ENCODE measurements at regions not wholly inside any gene's neighbourhood (a gene's known extent, or its start where the extent isn't known, plus 50 kb on each side); places are given as distances from the start of the nearest gene placed in this dataset.
"Not testable (repeated sequence)": the region's sequence is repeated elsewhere in the genome, so short reads cannot be mapped to it uniquely, and the experiment has no call there.

DNA sequence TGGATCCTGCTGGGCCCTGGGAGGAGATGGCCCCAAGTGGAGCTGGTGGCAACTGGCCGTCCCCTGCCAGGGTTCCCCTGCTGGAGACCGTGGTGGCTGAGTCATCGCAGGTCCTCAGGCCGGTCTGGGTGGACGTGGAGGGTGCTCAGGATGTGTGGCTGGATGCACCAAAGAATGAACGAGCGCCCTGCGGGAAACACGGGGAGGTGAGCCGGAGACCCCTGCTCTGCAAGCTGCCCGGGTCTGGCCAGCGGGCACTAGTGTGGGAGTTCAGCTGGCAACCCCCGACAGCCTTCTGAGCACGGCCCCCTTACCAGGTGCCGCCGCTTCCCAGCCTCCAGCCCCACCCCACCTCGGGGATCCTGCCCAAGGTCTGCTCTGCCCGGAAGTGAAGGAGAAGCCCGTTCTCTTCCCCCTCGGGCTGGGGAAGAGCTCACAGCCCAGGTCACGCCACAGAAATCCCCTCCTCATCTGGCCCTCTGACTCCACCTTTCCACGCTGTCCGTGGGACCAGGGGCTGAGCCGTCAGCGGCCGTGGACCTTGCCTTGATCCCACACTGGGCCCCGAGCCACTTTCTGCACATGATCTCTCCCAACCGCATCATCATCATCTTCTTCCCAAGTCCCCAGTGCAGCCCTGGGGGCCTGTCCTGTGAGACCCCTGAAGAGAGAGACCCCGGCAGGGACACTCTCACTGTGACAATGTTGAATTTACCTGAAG, 165.5 kb downstream of the KIF26A start:
- no peak for DNase-seq (ENCODE audit: low read depth in 2 of 3, low spot score in 1 of 3)

DNA sequence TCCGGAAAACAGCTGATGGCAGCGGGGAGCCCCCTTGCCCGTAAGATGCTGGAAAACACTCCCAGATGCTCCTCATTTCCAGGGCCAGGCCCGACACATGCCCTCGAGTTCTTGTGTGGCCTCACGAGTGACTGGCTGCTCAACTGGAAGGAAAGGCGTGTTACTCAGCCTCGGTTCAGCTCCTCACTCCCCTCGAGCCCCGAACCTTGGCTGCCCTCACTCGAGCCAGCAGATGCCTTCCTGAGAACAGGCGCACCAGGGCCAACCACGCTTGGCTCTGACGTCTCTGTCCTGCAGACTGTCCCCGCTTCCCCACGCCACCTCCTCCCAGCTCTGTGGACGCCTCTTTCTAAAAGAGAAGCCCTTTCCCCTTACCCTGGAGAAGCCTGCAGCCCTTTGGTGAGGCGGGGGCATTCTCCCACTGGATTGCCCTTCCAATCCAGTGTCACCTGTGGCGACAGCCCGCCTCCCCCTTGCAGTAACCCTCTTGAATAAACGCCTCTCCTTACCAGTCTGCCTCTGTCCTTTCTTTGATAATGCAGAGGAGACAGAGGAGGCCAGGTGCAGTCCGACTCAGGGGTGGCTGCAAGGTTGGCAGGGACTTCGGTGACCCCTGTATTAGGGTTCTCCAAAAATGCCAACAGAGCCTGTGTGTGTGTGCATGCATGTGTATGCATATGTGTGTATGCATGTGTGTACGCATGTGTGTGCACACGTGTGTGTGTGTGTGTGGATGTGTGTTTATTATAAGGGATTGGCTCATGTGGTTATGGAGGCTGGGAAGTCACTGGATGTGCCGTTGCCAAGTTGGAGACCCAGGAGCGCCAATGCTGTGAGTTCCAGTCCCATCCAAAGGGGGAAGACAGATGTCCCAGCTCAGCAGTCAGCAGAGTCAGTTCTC, 166.3 kb downstream of the KIF26A start:
- DNase-seq (ENCODE audit: low read depth in 2 of 3, low spot score in 1 of 3), result no peak

DNA sequence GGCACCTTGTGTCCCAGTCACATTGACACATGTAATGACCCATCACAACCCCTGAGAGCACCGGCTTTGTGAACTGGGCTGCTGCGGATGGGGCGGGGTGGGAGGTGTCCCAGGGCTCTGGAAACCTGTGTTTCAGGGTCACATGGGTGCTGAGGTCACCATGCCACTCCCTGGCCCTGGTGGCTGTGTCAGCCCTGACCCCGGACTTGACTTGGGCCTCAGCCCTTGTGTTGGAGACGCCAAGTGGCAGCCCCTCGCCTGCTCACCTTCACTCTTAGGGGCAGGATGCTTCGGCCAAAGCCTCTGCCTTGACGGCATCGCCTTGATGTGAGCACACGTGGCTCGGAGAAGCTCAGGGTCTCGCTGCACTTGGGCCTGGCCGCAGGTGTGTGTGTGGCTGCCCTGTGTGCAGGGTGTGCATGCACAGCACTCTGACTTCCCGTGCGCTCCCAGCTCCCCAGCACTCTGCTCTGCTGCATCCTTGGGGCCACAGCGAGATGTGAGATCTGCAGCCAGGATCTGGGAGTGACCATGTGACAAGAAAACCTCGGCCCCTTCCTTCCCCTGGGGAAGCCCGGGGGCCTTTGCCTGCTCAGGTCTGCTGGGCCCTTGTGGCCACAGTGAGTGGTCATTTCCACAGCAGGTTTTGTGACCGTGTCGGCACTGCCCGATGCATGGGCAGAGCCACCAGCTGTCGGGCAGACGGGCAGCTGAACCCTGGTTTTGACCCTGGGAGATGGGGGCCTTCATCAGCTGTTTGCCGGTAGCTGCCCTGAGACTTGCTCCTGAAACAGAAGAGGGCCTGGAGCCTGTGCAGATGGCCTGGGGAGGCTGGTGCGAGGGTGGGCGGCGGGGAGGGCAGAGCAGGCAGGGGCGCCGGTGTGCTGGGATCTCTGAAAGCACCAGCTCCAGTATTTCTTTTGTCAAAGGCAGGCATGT, 167.4 kb downstream of the KIF26A start:
- no peak for DNase-seq (ENCODE audit: low read depth in 2 of 3, low spot score in 1 of 3)

DNA sequence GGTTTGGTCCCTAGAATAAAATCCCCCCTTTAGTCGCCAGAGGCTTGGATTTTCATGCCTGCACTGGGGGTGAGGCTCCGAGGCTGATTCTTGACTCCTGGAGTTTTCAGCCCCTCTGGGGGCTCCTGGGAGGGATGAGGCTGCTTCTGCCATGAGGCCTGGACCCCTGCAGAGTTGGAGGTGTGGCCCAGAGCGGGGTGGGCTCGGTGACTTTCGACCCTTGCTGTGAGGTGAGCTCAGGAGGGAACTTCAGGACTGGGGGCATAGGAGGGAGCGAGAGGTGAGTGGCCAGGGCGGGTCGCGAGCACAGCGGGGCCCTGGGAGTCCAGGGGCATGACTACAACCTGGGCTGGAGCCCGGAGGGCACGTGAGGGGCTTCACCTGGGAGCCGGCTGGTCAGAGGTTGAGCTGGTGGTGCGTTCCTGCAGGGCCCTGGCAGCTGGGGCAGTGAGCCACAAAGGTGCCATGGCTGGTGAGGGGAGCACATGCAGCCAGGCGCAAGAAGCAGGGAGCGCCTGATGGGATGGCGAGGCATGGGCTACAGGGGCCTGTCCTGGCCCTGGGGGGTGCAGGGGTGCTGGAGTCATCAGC, 168.2 kb downstream of the KIF26A start:
- DNase-seq (ENCODE audit: low read depth in 2 of 3, low spot score in 1 of 3), result no peak

DNA sequence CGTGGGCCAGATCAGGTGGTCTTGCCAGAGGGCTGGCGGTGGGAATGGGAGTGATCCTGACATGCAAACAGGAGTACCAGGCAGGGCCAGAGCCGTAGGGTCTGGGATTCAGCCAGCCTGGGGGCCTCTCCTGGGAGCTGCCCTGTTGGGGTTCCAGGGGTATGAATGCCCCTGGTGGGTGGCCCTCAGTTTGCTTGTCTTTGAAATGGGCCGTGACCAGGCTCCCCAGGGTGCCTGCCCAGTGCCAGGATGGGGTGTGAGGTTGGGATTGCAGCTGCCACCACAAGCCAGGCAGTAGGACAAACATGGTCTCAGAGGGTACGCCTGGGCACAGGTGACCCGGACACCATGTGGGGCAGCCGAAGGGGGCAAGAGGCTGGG, 168.8 kb downstream of the KIF26A start:
- no peak for DNase-seq (ENCODE audit: low read depth in 2 of 3, low spot score in 1 of 3)

DNA sequence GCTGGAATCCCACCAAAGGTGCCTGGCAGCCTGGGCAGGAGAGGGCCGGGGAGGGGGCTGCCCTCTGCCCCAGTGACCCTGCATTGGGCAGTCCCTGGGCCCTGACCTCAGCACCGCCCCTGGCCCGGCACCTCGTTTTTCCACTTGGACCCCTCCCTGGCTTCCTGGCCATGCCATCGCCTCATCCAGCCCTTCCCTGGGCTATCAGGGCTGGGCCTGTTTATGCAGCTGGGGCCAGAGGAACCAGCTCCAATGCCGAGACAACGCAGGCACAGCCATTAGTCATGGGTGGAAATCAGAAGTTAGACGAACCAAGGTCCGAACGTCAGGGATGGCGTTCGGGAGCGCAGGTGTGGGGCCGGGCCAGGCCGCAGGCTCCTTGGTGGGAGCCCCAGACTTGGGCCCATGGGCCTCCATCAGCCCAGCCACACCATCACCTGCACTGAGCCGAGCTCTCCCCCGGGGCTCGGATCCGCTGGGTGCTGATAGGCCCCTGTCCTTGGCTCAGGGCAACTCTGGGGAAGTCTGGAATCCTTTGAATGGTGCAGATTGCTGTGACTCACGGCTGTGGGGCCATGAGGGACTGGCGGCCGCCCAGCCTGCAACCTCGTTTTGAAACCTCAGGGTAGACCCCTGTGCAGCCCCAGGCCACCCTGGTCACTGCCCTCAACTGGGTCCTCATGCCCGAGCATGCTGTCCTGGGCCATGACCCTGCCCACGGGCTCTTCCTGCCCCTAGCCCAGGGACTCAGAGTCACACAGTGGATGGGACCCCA, 169.4 kb downstream of the KIF26A start:
- DNase-seq (ENCODE audit: low read depth in 2 of 3, low spot score in 1 of 3), result no peak

DNA sequence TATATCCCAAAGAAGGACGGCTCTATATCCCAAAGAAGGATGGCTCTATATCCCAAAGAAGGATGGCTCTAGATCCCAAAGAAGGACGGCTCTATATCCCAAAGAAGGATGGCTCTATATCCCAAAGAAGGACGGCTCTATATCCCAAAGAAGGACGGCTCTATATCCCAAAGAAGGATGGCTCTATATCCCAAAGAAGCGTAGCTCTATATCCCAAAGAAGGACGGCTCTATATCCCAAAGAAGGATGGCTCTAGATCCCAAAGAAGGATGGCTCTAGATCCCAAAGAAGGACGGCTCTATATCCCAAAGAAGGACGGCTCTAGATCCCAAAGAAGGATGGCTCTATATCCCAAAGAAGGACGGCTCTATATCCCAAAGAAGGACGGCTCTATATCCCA, 170.1 kb downstream of the KIF26A start:
- not testable (repeated sequence) for DNase-seq (ENCODE audit: low read depth in 2 of 3, low spot score in 1 of 3)

DNA sequence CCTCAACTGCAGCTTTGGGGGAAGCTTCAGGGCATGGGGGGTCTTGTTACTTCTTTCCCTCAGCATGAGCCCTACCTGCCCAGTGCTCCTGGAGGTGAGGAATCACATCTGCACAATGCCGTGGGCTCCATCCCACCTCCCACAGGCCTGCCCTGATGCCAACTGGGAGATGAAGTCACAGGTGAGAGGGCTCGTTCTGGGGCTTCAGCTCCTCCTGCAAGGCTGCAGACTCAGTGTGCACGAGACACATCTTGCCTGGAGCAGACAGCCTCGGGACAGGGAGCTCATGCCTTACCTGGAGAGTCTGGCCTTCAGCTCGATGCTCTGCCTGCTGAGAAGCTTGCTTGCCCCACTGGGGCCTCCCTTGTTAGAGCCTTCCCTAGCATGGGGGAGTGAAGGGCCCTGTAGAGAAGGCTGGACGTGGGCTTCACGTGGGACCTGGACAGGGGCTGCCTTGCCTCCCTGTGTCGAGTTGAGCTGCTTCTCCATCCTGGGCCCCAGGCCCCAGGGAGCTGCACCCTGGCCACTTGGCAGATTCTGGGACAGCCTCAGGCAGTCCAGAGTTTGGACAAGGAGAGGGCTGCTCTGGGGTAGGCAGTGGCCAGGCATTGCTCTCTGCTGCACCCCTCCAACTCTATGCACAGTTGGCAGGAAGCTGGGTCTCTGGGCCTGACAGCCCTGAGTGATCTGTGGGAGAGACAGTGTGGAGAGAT, 171.4 kb downstream of the KIF26A start:
- DNase-seq (ENCODE audit: low read depth in 2 of 3, low spot score in 1 of 3), result no peak

DNA sequence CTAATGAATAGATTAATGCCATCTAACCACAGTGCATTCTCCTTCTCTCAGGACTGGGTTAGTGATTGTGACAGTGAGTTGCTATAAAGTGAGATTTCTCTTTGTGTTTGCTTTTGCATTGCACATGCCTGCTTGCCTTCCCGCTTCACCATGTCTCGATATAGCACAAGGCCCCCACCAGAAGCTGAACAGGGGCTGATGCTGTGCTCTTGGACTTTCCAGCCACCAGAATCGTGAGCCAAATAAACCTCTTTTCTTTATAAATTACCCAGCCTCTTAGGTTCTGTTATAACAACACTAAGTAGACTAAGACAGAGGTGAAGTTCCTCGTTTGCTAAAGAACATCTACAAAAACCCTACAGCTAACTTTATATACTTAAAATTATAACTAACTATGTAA, 173.0 kb downstream of the KIF26A start:
- no peak for DNase-seq (ENCODE audit: low read depth in 2 of 3, low spot score in 1 of 3)

DNA sequence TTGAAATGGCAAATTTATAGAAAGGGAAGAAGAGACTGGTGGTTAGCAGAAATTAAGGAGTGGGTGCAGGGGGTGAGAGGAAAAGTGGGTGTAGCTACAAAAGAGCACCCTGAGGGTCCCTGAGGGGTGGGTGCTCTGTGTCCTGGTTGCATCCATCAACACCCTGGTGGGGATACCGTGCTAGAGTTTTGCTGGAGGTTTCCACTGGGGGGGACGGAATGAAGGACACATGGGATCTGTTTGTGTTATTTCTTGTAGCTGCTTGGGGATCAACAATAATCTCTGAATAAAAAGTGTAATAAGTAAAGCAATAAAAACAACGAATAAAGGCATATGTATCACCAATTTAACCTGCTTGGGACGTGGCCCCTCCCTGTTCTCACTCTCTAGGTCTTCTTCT, 175.3 kb downstream of the KIF26A start:
- no peak for DNase-seq (ENCODE audit: low read depth in 2 of 3, low spot score in 1 of 3)

DNA sequence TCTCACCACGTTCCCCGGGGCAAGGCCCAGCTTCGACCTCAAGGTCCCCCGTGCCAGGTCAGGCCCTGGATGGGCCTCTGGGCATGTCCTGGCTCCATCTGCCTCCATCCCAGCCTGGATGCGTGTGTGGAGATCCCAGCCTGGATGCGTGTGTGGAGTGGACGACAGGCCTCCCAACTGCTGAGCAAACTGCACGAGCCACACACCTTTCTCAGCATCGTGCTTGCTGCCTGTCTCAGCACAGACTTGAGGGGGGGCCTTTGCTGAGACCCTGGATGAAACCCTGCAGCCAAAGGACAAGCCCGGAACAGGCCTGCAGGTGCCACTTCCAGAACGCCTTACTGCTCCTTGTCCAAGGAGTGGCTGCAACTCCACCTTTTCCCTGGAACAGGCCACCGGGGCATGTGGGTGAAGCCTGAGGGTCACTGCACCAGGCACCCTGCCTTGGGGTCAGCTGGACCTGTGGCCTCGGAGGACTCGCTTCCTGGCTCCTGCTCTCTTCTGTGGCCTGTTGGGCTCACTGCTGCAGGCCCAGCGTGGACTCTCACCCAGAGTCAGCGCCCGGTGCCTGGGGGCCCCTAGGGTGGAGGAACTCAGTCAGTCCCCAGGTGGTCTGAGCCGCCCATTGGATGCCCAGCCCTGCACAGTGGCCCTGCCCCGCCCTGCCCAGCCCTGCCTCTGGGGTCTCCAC, 176.0 kb downstream of the KIF26A start:
- no peak for DNase-seq (ENCODE audit: low read depth in 2 of 3, low spot score in 1 of 3)

DNA sequence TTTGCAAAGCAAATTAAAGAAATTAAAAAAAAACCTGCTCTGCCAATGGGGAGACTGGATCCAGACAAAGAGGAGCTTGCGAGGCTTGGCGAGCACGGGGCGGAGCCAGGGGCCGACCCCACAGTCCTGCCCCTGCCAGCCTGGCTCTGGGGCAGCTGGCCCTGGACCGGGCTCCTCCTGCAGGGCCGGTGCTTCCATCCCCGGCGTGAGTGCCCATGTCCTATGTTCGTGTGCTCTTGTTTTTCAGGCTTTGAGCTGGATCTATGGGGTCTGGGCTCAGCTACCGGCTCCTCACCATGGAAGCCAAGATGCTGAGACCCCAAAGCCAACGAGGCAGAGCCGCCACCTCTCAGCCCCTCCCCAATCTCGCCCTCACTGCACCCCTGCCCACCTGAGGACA, 176.8 kb downstream of the KIF26A start:
- DNase-seq (ENCODE audit: low read depth in 2 of 3, low spot score in 1 of 3), result no peak

DNA sequence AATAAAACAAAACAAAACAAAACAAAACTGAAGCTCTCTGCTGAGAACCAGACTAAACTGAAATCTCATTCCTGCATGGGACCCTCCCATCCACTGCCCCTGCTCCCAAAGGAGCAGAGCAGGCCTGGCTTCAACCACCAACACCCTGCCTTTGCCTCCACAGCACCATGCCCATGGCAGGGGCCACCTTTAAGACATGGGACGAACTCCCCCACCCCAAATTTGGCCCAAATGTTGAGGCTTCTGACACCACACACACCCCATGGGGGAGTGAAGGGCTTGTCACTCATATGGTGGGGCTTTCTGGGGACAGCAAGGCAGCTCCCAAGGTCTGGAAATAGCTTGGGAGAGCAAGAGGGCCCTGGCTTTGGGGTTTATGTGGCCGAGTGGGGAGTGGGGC, 177.2 kb downstream of the KIF26A start:
- DNase-seq (ENCODE audit: low read depth in 2 of 3, low spot score in 1 of 3), result no peak

DNA sequence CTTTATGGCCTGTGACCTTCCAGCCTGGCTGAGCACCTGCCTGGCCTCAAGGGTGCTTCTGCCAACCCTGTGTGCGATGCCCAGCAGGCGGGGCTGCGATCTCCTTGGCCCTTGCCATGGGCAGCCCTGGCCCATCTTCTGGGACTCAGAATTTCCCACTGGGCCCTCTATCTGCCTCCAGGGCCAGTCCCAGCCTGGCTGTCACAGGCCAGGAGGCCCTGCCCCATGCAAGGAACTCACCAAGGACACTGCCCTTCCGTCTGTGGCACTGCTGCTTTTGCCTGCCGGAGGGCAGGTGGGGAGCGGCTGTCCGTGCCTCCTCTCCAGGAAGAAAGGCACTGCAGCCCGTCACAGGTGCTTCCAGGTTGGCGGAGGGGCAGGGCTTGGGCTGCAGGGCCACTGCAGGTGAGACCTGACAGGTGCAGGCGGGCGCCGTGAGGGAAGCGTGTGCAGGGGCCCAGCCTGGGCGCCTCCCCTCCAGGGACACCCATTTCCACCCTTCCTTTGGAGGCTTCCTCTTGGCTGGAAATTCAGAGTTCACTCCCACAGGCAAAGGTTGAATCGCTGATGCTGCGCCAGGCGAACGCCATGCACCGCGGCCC, 177.8 kb downstream of the KIF26A start:
- DNase-seq (ENCODE audit: low read depth in 2 of 3, low spot score in 1 of 3), result no peak

DNA sequence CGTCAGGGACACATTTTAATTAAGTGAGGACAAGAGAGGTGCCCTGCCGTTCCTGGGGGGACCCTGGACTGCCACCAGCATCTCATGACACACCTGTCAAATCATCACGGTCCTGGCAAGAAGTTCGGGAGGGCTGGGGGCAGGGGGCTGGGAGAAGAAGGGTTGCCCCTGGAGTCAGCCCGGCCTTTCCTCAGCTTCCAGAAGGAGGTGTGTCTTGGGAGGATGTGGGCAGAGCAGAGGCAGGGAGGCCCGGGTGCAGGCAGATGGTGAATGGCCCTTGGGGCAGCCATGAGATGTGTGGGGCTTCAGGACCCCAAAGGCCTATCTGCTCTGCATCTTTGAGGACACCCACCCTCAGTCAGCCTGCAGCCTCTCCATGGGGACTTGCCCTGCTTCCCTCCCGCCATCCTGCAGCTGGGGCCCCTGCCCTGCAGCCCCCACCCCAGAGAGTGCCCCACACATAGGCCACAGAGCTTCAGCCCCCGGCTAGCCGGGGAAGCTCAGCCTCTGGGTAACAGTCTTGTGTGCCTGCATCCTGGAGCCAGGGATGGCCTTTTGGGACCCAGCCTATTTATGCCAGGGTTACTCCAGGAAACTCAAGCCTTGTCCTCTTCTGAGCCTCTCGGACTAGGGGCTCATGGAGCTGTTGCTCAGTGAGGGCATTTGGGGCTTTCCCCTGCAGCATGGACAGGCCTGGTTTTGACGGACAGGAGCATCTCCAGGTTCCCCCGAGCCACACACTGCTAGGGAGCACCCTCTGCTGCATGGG, 178.5 kb downstream of the KIF26A start:
- DNase-seq (ENCODE audit: low read depth in 2 of 3, low spot score in 1 of 3), result no peak

DNA sequence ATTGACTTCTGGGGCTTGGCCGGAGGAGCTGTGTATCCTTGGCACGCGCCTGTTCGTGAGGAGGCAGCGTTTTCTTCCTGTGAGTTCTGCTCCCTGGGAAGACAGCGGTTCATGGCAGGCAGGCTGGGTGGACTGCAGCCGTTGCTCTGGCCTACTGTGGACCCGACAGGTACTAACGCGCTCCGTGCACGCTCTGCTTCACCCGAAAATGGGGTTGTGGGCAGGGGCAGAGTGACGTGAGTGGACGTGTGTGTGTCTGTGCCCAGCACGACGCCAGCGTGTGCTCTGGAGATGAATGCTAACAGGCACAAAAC, 179.1 kb downstream of the KIF26A start:
- DNase-seq (ENCODE audit: low read depth in 2 of 3, low spot score in 1 of 3), result no peak

DNA sequence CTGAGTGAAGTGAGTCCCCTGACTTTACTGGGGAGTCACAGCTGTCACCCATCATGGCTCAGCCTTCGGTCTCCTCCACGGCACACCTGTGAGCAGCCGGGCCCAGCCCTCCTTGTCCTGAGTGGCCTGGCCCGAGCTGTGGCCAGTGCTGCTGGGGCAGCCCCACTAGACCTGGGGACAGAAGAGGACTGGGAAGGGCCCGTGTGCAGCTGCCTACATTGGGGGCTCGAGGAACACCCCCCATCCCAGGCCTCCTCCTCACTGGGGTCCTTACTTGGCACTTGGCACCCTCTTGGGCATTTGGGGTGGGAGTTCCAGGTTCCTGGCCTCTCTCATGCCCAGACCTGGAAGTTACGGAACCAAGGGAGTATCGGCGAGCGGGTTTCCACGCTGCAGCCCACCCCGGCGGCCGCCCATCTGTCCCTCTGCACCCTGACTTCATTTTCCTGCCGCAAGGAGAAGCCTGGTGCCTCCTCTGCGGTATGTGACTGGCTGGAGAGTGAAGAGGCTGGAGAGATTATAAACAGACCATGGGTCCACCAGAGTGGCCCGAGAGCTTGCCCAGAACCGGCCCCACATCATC, 179.7 kb downstream of the KIF26A start:
- DNase-seq (ENCODE audit: low read depth in 2 of 3, low spot score in 1 of 3), result no peak

All from stimulated activated CD4-positive, alpha-beta T cell treated with anti-CD3 and anti-CD28 coated beads, Interleukin-12 subunit alpha, Interleukin-12 subunit beta, amount 100 ng/mL, for 48 hours (primary cell).